SK-N-SH (cell line): ENCODE measurements at regions not wholly inside any gene's neighbourhood (a gene's known extent, or its start where the extent isn't known, plus 50 kb on each side); places are given as distances from the start of the nearest gene placed in this dataset.

ENCODE experiments used
- CHD2 ChIP-seq: fragments of 150-350 bp; IDR thresholded peaks from 2 replicates; pipeline ENCODE4 v1.6.1; 2018; ENCODE audit warnings: low read length; ENCODE audit not compliant: partially characterized antibody
- NFIC ChIP-seq: IDR thresholded peaks from 2 replicates; pipeline ENCODE4 v1.4.0; 2012; ENCODE audit warnings: borderline replicate concordance
- TF ChIP-seq, protein P1 (sequence below): IDR thresholded peaks from 2 replicates; pipeline ENCODE4 v1.6.1; 2012; ENCODE audit warnings: mild to moderate bottlenecking, low read depth, low read length, moderate library complexity

- no peak for TF ChIP-seq CHD2
- TF ChIP-seq, protein P1, sequence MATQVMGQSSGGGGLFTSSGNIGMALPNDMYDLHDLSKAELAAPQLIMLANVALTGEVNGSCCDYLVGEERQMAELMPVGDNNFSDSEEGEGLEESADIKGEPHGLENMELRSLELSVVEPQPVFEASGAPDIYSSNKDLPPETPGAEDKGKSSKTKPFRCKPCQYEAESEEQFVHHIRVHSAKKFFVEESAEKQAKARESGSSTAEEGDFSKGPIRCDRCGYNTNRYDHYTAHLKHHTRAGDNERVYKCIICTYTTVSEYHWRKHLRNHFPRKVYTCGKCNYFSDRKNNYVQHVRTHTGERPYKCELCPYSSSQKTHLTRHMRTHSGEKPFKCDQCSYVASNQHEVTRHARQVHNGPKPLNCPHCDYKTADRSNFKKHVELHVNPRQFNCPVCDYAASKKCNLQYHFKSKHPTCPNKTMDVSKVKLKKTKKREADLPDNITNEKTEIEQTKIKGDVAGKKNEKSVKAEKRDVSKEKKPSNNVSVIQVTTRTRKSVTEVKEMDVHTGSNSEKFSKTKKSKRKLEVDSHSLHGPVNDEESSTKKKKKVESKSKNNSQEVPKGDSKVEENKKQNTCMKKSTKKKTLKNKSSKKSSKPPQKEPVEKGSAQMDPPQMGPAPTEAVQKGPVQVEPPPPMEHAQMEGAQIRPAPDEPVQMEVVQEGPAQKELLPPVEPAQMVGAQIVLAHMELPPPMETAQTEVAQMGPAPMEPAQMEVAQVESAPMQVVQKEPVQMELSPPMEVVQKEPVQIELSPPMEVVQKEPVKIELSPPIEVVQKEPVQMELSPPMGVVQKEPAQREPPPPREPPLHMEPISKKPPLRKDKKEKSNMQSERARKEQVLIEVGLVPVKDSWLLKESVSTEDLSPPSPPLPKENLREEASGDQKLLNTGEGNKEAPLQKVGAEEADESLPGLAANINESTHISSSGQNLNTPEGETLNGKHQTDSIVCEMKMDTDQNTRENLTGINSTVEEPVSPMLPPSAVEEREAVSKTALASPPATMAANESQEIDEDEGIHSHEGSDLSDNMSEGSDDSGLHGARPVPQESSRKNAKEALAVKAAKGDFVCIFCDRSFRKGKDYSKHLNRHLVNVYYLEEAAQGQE = no peak
- TF ChIP-seq NFIC = no peak
Observed at GRCh38 chr11:112901924-112902323, 59.3 kb upstream of the NCAM1 start.
